NT2/D1 (cell line): ENCODE measurements at regions not wholly inside any gene's neighbourhood (a gene's known extent, or its start where the extent isn't known, plus 50 kb on each side); places are given as distances from the start of the nearest gene placed in this dataset.

Experiments
- DNase-seq: peaks from one replicate; pipeline ENCODE4 v3.0.0-alpha.2; 2011; ENCODE audit warnings: low read depth, low spot score
- H3K27me3 ChIP-seq: 2 replicates; pipeline ENCODE4 v1.6.0; 2011; ENCODE audit warnings: mild to moderate bottlenecking; ENCODE audit not compliant: insufficient read length, insufficient read depth
- H3K36me3 ChIP-seq: 2 replicates; pipeline ENCODE4 v1.6.1; 2011; ENCODE audit warnings: mild to moderate bottlenecking, low read length, mixed read lengths; ENCODE audit not compliant: insufficient read depth, insufficient read length
- H3K4me1 ChIP-seq: 2 replicates; pipeline ENCODE4 v1.5.1; 2011; ENCODE audit not compliant: insufficient read depth, insufficient read length
- H3K4me3 ChIP-seq: 2 replicates; pipeline ENCODE4 v1.5.1; 2011; ENCODE audit warnings: low read depth; ENCODE audit not compliant: insufficient read length
- H3K9ac ChIP-seq: 2 replicates; pipeline ENCODE4 v1.6.0; 2011; ENCODE audit warnings: low read depth; ENCODE audit not compliant: insufficient read length
- H3K9me3 ChIP-seq: 2 replicates; pipeline ENCODE4 v1.5.1; 2011; ENCODE audit warnings: mild to moderate bottlenecking, low read length; ENCODE audit not compliant: insufficient read depth
- SUZ12 ChIP-seq: IDR thresholded peaks from 2 replicates; pipeline ENCODE4 v1.6.1; 2011; ENCODE audit not compliant: insufficient read length, insufficient read depth; ENCODE audit errors: extremely low read depth
- YY1 ChIP-seq: IDR thresholded peaks from 2 replicates; pipeline ENCODE4 v1.6.1; 2011; ENCODE audit not compliant: insufficient read length, insufficient read depth
- ZNF274 ChIP-seq: IDR thresholded peaks from 2 replicates; pipeline ENCODE4 v1.6.1; 2011; ENCODE audit warnings: mild to moderate bottlenecking, low read depth, low read length

- Histone ChIP-seq H3K4me1 (no peaks in the 10 kb centered on the region), H3K9me3 (peaks cover 10% of the 10 kb centered on the region; the same call in 1 of the 2 replicates), H3K4me3 (no peak overlapping the region), H3K27me3 (no peaks in the 10 kb centered on the region), H3K9ac (no peak overlapping the region), H3K36me3 (no peaks in the 10 kb centered on the region)
- DNase-seq, result no peak
- no peak for TF ChIP-seq SUZ12
- no peak for TF ChIP-seq ZNF274
- TF ChIP-seq YY1, result no peak
These were observed 163.8 kb upstream of the CTNNB1 start for GRCh38 chr3:41035456-41036022.

GRCh38 chr3:41037651-41038334 lies 161.5 kb upstream of the CTNNB1 start:
- H3K4me3 ChIP-seq, result no peak overlapping the region

GRCh38 chr3:41040256-41040655 lies 159.0 kb upstream of the CTNNB1 start:
- no peaks in the 10 kb centered on the region for H3K4me1 ChIP-seq
- H3K36me3 ChIP-seq, result no peaks in the 10 kb centered on the region
- no peak for TF ChIP-seq ZNF274
- TF ChIP-seq YY1, result no peak
- TF ChIP-seq SUZ12, result no peak
- DNase-seq, result no peak
- no peaks in the 10 kb centered on the region for H3K27me3 ChIP-seq
- no peak overlapping the region for H3K9ac ChIP-seq
- H3K9me3 ChIP-seq, result no peaks in the 10 kb centered on the region
- no peak overlapping the region for H3K4me3 ChIP-seq

More at GRCh38 chr3:41037651-41038334, 161.5 kb upstream of the CTNNB1 start:
- TF ChIP-seq ZNF274, result no peak
- Histone ChIP-seq H3K27me3 (no peaks in the 10 kb centered on the region), H3K4me1 (no peaks in the 10 kb centered on the region), H3K36me3 (no peaks in the 10 kb centered on the region), H3K9ac (no peak overlapping the region), H3K9me3 (peaks cover 9% of the 10 kb centered on the region; the same call in 1 of the 2 replicates)
- no peak for DNase-seq

GRCh38 chr3:41041462-41041861 lies 157.8 kb upstream of the CTNNB1 start:
- TF ChIP-seq SUZ12 (no peak), ZNF274 (no peak), YY1 (no peak)
- H3K9me3 ChIP-seq, result no peaks in the 10 kb centered on the region
- no peaks in the 10 kb centered on the region for H3K36me3 ChIP-seq
- H3K4me3 ChIP-seq, result no peak overlapping the region
- no peaks in the 10 kb centered on the region for H3K27me3 ChIP-seq
- DNase-seq, result no peak
- no peaks in the 10 kb centered on the region for H3K4me1 ChIP-seq
- H3K9ac ChIP-seq, result no peak overlapping the region

GRCh38 chr3:41041899-41042298 lies 157.4 kb upstream of the CTNNB1 start:
- H3K27me3 ChIP-seq, result no peaks in the 10 kb centered on the region
- no peak overlapping the region for H3K4me3 ChIP-seq
- TF ChIP-seq SUZ12 (no peak), ZNF274 (no peak), YY1 (no peak)

GRCh38 chr3:41044523-41044922 lies 154.8 kb upstream of the CTNNB1 start:
- DNase-seq, result no peak
- H3K36me3 ChIP-seq, result no peaks in the 10 kb centered on the region
- no peaks in the 10 kb centered on the region for H3K4me1 ChIP-seq
- no peak overlapping the region for H3K4me3 ChIP-seq
- no peaks in the 10 kb centered on the region for H3K27me3 ChIP-seq
- H3K9me3 ChIP-seq, result no peaks in the 10 kb centered on the region
- no peak for TF ChIP-seq YY1
- H3K9ac ChIP-seq, result no peak overlapping the region

More at GRCh38 chr3:41041899-41042298, 157.4 kb upstream of the CTNNB1 start:
- DNase-seq, result no peak
- H3K9me3 ChIP-seq, result no peaks in the 10 kb centered on the region
- no peaks in the 10 kb centered on the region for H3K36me3 ChIP-seq
- H3K9ac ChIP-seq, result no peak overlapping the region
- no peaks in the 10 kb centered on the region for H3K4me1 ChIP-seq

GRCh38 chr3:41045491-41045890 lies 153.8 kb upstream of the CTNNB1 start:
- Histone ChIP-seq H3K27me3 (no peaks in the 10 kb centered on the region), H3K4me1 (no peaks in the 10 kb centered on the region), H3K9ac (no peak overlapping the region), H3K4me3 (no peak overlapping the region), H3K9me3 (no peaks in the 10 kb centered on the region), H3K36me3 (no peaks in the 10 kb centered on the region)
- DNase-seq, result peak; percentile 36
- TF ChIP-seq YY1, result no peak
- TF ChIP-seq SUZ12, result no peak
- TF ChIP-seq ZNF274, result no peak

GRCh38 chr3:41050144-41050543 lies 149.2 kb upstream of the CTNNB1 start:
- DNase-seq, result no peak
- TF ChIP-seq YY1, result no peak
- no peak for TF ChIP-seq SUZ12
- no peak for TF ChIP-seq ZNF274
- Histone ChIP-seq H3K27me3 (no peaks in the 10 kb centered on the region), H3K9ac (no peak overlapping the region), H3K9me3 (no peaks in the 10 kb centered on the region), H3K36me3 (no peaks in the 10 kb centered on the region), H3K4me3 (no peak overlapping the region), H3K4me1 (no peaks in the 10 kb centered on the region)
